ENCODE measurements at regions not wholly inside any gene's neighbourhood (a gene's known extent, or its start where the extent isn't known, plus 50 kb on each side); places are given as distances from the start of the nearest gene placed in this dataset.

GRCh38 chr2:3097804-3098203, 279.8 kb downstream of the EIPR1 start:
- no peak for DNase-seq (ENCODE audit: extremely low read depth, low read depth)
- no peak for TF ChIP-seq CTCF (IDR thresholded peaks at IDR 0.05; ENCODE audit: low read depth, low read length)

GRCh38 chr2:3094999-3095958, 282.3 kb downstream of the EIPR1 start:
- no peak for TF ChIP-seq CTCF (IDR thresholded peaks at IDR 0.05; ENCODE audit: low read depth, low read length)
- DNase-seq (ENCODE audit: extremely low read depth, low read depth) = no peak

GRCh38 chr2:3094318-3094717, 283.3 kb downstream of the EIPR1 start:
- DNase-seq (ENCODE audit: extremely low read depth, low read depth) = no peak
- no peak for TF ChIP-seq CTCF (IDR thresholded peaks at IDR 0.05; ENCODE audit: low read depth, low read length)

GRCh38 chr2:3091696-3092095, 285.9 kb downstream of the EIPR1 start:
- DNase-seq (ENCODE audit: extremely low read depth, low read depth) = no peak
- no peak for TF ChIP-seq CTCF (IDR thresholded peaks at IDR 0.05; ENCODE audit: low read depth, low read length)

- no peak for TF ChIP-seq CTCF (IDR thresholded peaks at IDR 0.05; ENCODE audit: low read depth, low read length)
- DNase-seq (ENCODE audit: extremely low read depth, low read depth) = no peak
These were observed 294.9 kb downstream of the EIPR1 start for GRCh38 chr2:3082705-3083104.

GRCh38 chr2:3079959-3080948, 297.4 kb downstream of the EIPR1 start:
- no peak for DNase-seq (ENCODE audit: extremely low read depth, low read depth)
- no peak for TF ChIP-seq CTCF (IDR thresholded peaks at IDR 0.05; ENCODE audit: low read depth, low read length)

Measured in AG09319 (cell line).